ENCODE measurements at regions not wholly inside any gene's neighbourhood (a gene's known extent, or its start where the extent isn't known, plus 50 kb on each side); places are given as distances from the start of the nearest gene placed in this dataset.

GRCh38 chr20:47960769-47961541, 175.7 kb upstream of the SULF2 start:
- TF ChIP-seq CTCF (IDR thresholded peaks at IDR 0.05), result no peak
- TF ChIP-seq EP300 (IDR thresholded peaks at IDR 0.05), result no peak
- TF ChIP-seq POLR2A (IDR thresholded peaks at IDR 0.05; ENCODE audit: low read depth), result no peak
- no peak for TF ChIP-seq POLR2AphosphoS5 (IDR thresholded peaks at IDR 0.05)
